Fibroblast of lung (primary cell): ENCODE measurements at regions not wholly inside any gene's neighbourhood (a gene's known extent, or its start where the extent isn't known, plus 50 kb on each side); places are given as distances from the start of the nearest gene placed in this dataset.
"Not testable (repeated sequence)": the region's sequence is repeated elsewhere in the genome, so short reads cannot be mapped to it uniquely, and the experiment has no call there.

Experiments used
- DNase-seq, 2 donors: peaks; one replicate each; pipeline versions ENCODE4 v3.0.0 to v3.0.0-alpha.2; 2010; ENCODE audit warnings: low read depth in 2 of 2
- H2AFZ ChIP-seq: 2 replicates; pipeline ENCODE4 v1.5.1; 2012; ENCODE audit warnings: low read length, control low read depth, inconsistent platforms
- H3K27ac ChIP-seq: 2 replicates; pipeline ENCODE4 v1.5.1; 2011; ENCODE audit warnings: low read length, control low read depth; ENCODE audit not compliant: insufficient read depth
- H3K27me3 ChIP-seq: 2 replicates; pipeline ENCODE4 v1.5.1; 2011; ENCODE audit warnings: mild to moderate bottlenecking, low read length; ENCODE audit not compliant: control insufficient read depth, insufficient read depth
- H3K36me3 ChIP-seq: 2 replicates; pipeline ENCODE4 v1.5.1; 2011; ENCODE audit warnings: low read length; ENCODE audit not compliant: control insufficient read depth, insufficient read depth
- H3K4me1 ChIP-seq: 2 replicates; pipeline ENCODE4 v1.5.1; 2011; ENCODE audit warnings: low read length; ENCODE audit not compliant: control insufficient read depth, insufficient read depth; ENCODE audit errors: extremely low read depth
- H3K4me2 ChIP-seq: 2 replicates; pipeline ENCODE4 v1.5.1; 2011; ENCODE audit warnings: low read length, control low read depth; ENCODE audit not compliant: insufficient read depth; ENCODE audit errors: extremely low read depth
- H3K4me3 ChIP-seq, 4 experiments: fragments of 200-600 bp in 1 of 4; sonication (generic) in 1 of 4; replicated peaks in 1 of 4; 2 replicates each; pipeline ENCODE4 v1.5.1; 2011 to 2016; ENCODE audit warnings: low read length in 4 of 4, low read depth in 3 of 4, mild to moderate bottlenecking in 3 of 4, control low read depth in 2 of 4, inconsistent platforms in 1 of 4, mixed read lengths in 1 of 4; ENCODE audit not compliant: insufficient read depth in 1 of 4; ENCODE audit errors: control extremely low read depth in 1 of 4
- H3K79me2 ChIP-seq: 2 replicates; pipeline ENCODE4 v1.5.1; 2012; ENCODE audit warnings: mild to moderate bottlenecking, low read length, inconsistent platforms; ENCODE audit not compliant: control insufficient read depth, insufficient read depth
- H3K9ac ChIP-seq: 2 replicates; pipeline ENCODE4 v1.5.1; 2011; ENCODE audit warnings: mild to moderate bottlenecking, low read length, control low read depth; ENCODE audit not compliant: insufficient read depth
- H3K9me3 ChIP-seq: 2 replicates; pipeline ENCODE4 v1.5.1; 2012; ENCODE audit warnings: low read depth, low read length; ENCODE audit not compliant: control insufficient read depth, insufficient read depth
- H4K20me1 ChIP-seq: 2 replicates; pipeline ENCODE4 v1.5.1; 2011; ENCODE audit warnings: low read length; ENCODE audit not compliant: control insufficient read depth, insufficient read depth; ENCODE audit errors: extremely low read depth
- EZH2 ChIP-seq: IDR thresholded peaks from 2 replicates; pipeline ENCODE4 v1.5.1; 2012; ENCODE audit warnings: low read length, control low read depth, mild to moderate bottlenecking; ENCODE audit errors: missing control alignments
- TF ChIP-seq, protein P1 (sequence below), 2 donors: IDR thresholded peaks in 1 of 2; conservative IDR thresholded peaks in 1 of 2; 1 replicate in 1 of 2; 2 replicates in 1 of 2; pipeline ENCODE4 v1.5.1; 2011 to 2012; ENCODE audit warnings: low read length in 2 of 2, control low read depth in 1 of 2, inconsistent platforms in 1 of 2, low read depth in 1 of 2, mild to moderate bottlenecking in 1 of 2

GRCh38 chr6:155628306-155628705 is 172.7 kb upstream of the NOX3 start:
- no peak overlapping the region for H2AFZ ChIP-seq
- no peak for DNase-seq
- H3K4me2 ChIP-seq: no peak overlapping the region
- no peak overlapping the region for H3K27ac ChIP-seq
- H3K4me1 ChIP-seq: no peaks in the 10 kb centered on the region
- no peak overlapping the region for H3K9ac ChIP-seq
- no peaks in the 10 kb centered on the region for H3K9me3 ChIP-seq
- no peaks in the 10 kb centered on the region for H3K36me3 ChIP-seq
- H4K20me1 ChIP-seq: no peaks in the 10 kb centered on the region
- H3K4me3 ChIP-seq: no peak overlapping the region
- H3K79me2 ChIP-seq: no peaks in the 10 kb centered on the region
- no peak for TF ChIP-seq EZH2
- TF ChIP-seq, protein P1, sequence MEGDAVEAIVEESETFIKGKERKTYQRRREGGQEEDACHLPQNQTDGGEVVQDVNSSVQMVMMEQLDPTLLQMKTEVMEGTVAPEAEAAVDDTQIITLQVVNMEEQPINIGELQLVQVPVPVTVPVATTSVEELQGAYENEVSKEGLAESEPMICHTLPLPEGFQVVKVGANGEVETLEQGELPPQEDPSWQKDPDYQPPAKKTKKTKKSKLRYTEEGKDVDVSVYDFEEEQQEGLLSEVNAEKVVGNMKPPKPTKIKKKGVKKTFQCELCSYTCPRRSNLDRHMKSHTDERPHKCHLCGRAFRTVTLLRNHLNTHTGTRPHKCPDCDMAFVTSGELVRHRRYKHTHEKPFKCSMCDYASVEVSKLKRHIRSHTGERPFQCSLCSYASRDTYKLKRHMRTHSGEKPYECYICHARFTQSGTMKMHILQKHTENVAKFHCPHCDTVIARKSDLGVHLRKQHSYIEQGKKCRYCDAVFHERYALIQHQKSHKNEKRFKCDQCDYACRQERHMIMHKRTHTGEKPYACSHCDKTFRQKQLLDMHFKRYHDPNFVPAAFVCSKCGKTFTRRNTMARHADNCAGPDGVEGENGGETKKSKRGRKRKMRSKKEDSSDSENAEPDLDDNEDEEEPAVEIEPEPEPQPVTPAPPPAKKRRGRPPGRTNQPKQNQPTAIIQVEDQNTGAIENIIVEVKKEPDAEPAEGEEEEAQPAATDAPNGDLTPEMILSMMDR (conservative IDR thresholded peaks at IDR 0.05 in 1 of 2, IDR thresholded peaks at IDR 0.05 in 1 of 2; ENCODE audit: low read depth in 1 of 2, low read length in 2 of 2): no peak
- H3K27me3 ChIP-seq: no peaks in the 10 kb centered on the region

- not testable (repeated sequence) for H3K9ac ChIP-seq, H3K79me2 ChIP-seq, H3K4me2 ChIP-seq, H3K4me3 ChIP-seq, H3K27ac ChIP-seq, H3K9me3 ChIP-seq, DNase-seq, H2AFZ ChIP-seq, H3K36me3 ChIP-seq, H4K20me1 ChIP-seq, H3K4me1 ChIP-seq, H3K27me3 ChIP-seq
Measured at GRCh38 chr6:155627722-155628212, 172.1 kb upstream of the NOX3 start.

GRCh38 chr6:155623450-155624178 is 168.0 kb upstream of the NOX3 start:
- Histone ChIP-seq H3K9me3 (no peaks in the 10 kb centered on the region), H4K20me1 (no peaks in the 10 kb centered on the region), H3K4me3 (no peak overlapping the region), H3K27me3 (no peaks in the 10 kb centered on the region), H3K9ac (no peak overlapping the region), H3K4me2 (no peak overlapping the region), H3K36me3 (no peaks in the 10 kb centered on the region), H2AFZ (no peak overlapping the region), H3K4me1 (no peaks in the 10 kb centered on the region), H3K27ac (no peak overlapping the region), H3K79me2 (no peaks in the 10 kb centered on the region)
- DNase-seq: no peak
- TF ChIP-seq EZH2: no peak
- TF ChIP-seq, protein P1 (conservative IDR thresholded peaks at IDR 0.05 in 1 of 2, IDR thresholded peaks at IDR 0.05 in 1 of 2; ENCODE audit: low read depth in 1 of 2, low read length in 2 of 2): no peak
